Loucy (cell line): ENCODE measurements at regions not wholly inside any gene's neighbourhood (a gene's known extent, or its start where the extent isn't known, plus 50 kb on each side); places are given as distances from the start of the nearest gene placed in this dataset.

Experiments
- EZH2phosphoT487 ChIP-seq: fragments of 200-600 bp; IDR thresholded peaks from 2 replicates; pipeline ENCODE4 v1.6.1; 2018; ENCODE audit warnings: antibody characterized with exemption, mild to moderate bottlenecking, moderate library complexity, borderline replicate concordance
- TF ChIP-seq, protein P1 (sequence below): fragments of 200-600 bp; sonication (generic); conservative IDR thresholded peaks from 2 replicates; pipeline ENCODE4 v1.5.1; 2014; ENCODE audit warnings: mild to moderate bottlenecking, antibody characterized with exemption, low read length

DNA sequence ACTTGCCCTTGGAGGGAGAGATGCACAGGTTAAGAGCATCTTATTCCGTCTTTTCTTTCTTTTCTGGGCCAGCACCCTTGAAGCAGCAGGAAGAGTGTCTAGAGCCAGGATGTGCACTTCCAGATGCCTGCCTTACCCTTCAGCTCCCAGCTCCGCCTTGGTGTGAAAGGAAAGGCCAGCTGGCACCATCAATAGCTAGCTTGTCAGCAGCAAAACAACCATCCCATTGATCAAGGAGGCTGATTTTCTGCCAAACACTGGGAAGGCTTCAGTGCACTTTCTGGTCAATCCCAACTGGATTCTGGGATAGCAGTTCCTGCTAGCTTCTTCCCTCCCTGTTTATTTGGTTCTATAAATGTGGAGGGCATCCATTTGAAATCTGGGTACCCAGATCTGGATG is 110.9 kb upstream of the GALNT15 start:
- TF ChIP-seq, protein P1, sequence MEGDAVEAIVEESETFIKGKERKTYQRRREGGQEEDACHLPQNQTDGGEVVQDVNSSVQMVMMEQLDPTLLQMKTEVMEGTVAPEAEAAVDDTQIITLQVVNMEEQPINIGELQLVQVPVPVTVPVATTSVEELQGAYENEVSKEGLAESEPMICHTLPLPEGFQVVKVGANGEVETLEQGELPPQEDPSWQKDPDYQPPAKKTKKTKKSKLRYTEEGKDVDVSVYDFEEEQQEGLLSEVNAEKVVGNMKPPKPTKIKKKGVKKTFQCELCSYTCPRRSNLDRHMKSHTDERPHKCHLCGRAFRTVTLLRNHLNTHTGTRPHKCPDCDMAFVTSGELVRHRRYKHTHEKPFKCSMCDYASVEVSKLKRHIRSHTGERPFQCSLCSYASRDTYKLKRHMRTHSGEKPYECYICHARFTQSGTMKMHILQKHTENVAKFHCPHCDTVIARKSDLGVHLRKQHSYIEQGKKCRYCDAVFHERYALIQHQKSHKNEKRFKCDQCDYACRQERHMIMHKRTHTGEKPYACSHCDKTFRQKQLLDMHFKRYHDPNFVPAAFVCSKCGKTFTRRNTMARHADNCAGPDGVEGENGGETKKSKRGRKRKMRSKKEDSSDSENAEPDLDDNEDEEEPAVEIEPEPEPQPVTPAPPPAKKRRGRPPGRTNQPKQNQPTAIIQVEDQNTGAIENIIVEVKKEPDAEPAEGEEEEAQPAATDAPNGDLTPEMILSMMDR: no peak
- no peak for TF ChIP-seq EZH2phosphoT487
